ENCODE measurements at regions not wholly inside any gene's neighbourhood (a gene's known extent, or its start where the extent isn't known, plus 50 kb on each side); places are given as distances from the start of the nearest gene placed in this dataset.

GRCh38 chr1:101379950-101380349 lies 143.1 kb downstream of the S1PR1 start:
- 0% methylated on average over 2 of the region's 2 CpGs for WGBS (ENCODE audit: missing lambda C conversion rate)
- CTCF ChIA-PET, result no interaction called here

GRCh38 chr1:101382135-101382534 lies 145.3 kb downstream of the S1PR1 start:
- no peak for DNase-seq (ENCODE audit: low read depth in 1 of 2, low spot score in 1 of 2)
- FAIRE-seq, result no peak
- POLR2A ChIA-PET, result no interaction called here
- no peak for ATAC-seq
- Histone ChIP-seq H3K4me1 (no peaks in the 10 kb centered on the region), H3K27ac (no peak overlapping the region), H3K9me3 (no peaks in the 10 kb centered on the region), H3K4me2 (no peak overlapping the region), H3K4me3 (no peak overlapping the region)
- 22% methylated on average over 3 of the region's 3 CpGs for WGBS (ENCODE audit: missing lambda C conversion rate)
- TF ChIP-seq MYC (IDR thresholded peaks at IDR 0.05; ENCODE audit: borderline replicate concordance, low read length), result no peak
- no peak for TF ChIP-seq PHF8 (IDR thresholded peaks at IDR 0.05; ENCODE audit: borderline replicate concordance, low read depth)
- no peak for TF ChIP-seq NFE2L2 (conservative IDR thresholded peaks at IDR 0.05; ENCODE audit: low read length)
- no peak for TF ChIP-seq ELK1 (IDR thresholded peaks at IDR 0.05; ENCODE audit: low read depth, low read length)
- TF ChIP-seq NPAS2 (CRISPR knock-in tag; IDR thresholded peaks at IDR 0.05; ENCODE audit: borderline replicate concordance), result no peak
- TF ChIP-seq RAD21 (conservative IDR thresholded peaks at IDR 0.05 in 1 of 2, IDR thresholded peaks at IDR 0.05 in 1 of 2), result no peak
- no peak for TF ChIP-seq GATA3 (IDR thresholded peaks at IDR 0.05; ENCODE audit: borderline replicate concordance)
- no peak for TF ChIP-seq CTCF (IDR thresholded peaks at IDR 0.05)
- TF ChIP-seq BHLHE40 (IDR thresholded peaks at IDR 0.05; ENCODE audit: low read depth, low read length), result no peak
- TF ChIP-seq ZFP36 (IDR thresholded peaks at IDR 0.05; ENCODE audit: borderline replicate concordance, partially characterized antibody), result no peak
- no peak for TF ChIP-seq POLR2AphosphoS2 (conservative IDR thresholded peaks at IDR 0.05; ENCODE audit: low read length)
- TF ChIP-seq HMGXB4 (CRISPR knock-in tag; IDR thresholded peaks at IDR 0.05; ENCODE audit: borderline replicate concordance), result no peak
- TF ChIP-seq CHD2 (IDR thresholded peaks at IDR 0.05; ENCODE audit: low read length, partially characterized antibody), result no peak
- TF ChIP-seq TFCP2L1 (CRISPR knock-in tag; IDR thresholded peaks at IDR 0.05), result no peak
- no peak for TF ChIP-seq ZC3H11A (IDR thresholded peaks at IDR 0.05)
- TF ChIP-seq EHMT2 (IDR thresholded peaks at IDR 0.05; ENCODE audit: low read depth), result no peak
- TF ChIP-seq KDM5A (IDR thresholded peaks at IDR 0.05), result no peak
- TF ChIP-seq FOSB (CRISPR knock-in tag; IDR thresholded peaks at IDR 0.05), result no peak
- CTCF ChIA-PET, result no interaction called here

More at GRCh38 chr1:101379950-101380349, 143.1 kb downstream of the S1PR1 start:
- DNase-seq (ENCODE audit: low read depth in 1 of 2, low spot score in 1 of 2), result no peak
- H3K4me3 ChIP-seq, result no peak overlapping the region
- no peak overlapping the region for H3K4me2 ChIP-seq
- FAIRE-seq, result no peak
- no peak for TF ChIP-seq MAX (IDR thresholded peaks at IDR 0.05)
- no peak for TF ChIP-seq HEYL (CRISPR knock-in tag; IDR thresholded peaks at IDR 0.05)
- no peak for TF ChIP-seq MYC (IDR thresholded peaks at IDR 0.05; ENCODE audit: borderline replicate concordance, low read length)
- TF ChIP-seq JUN (IDR thresholded peaks at IDR 0.05), result no peak
- TF ChIP-seq POLR2A (IDR thresholded peaks at IDR 0.05; ENCODE audit: low read length), result no peak
- no peak for TF ChIP-seq RFX5 (IDR thresholded peaks at IDR 0.05)
- no peak for TF ChIP-seq ESRRA (IDR thresholded peaks at IDR 0.05; ENCODE audit: borderline replicate concordance, low read length)
- TF ChIP-seq EP300 (IDR thresholded peaks at IDR 0.05), result no peak
- no peak for TF ChIP-seq EHMT2 (IDR thresholded peaks at IDR 0.05; ENCODE audit: low read depth)
- TF ChIP-seq HOXB13 (CRISPR knock-in tag; IDR thresholded peaks at IDR 0.05; ENCODE audit: low read depth), result no peak
- no peak for TF ChIP-seq TFCP2L1 (CRISPR knock-in tag; IDR thresholded peaks at IDR 0.05)
- no peaks in the 10 kb centered on the region for H3K9me3 ChIP-seq
- no peak for ATAC-seq
- POLR2A ChIA-PET, result no interaction called here
- no peak overlapping the region for H3K27ac ChIP-seq
- H3K4me1 ChIP-seq, result no peaks in the 10 kb centered on the region

Data from A549 (cell line).